ENCODE measurements at regions not wholly inside any gene's neighbourhood (a gene's known extent, or its start where the extent isn't known, plus 50 kb on each side); places are given as distances from the start of the nearest gene placed in this dataset.
"Not testable (repeated sequence)": the region's sequence is repeated elsewhere in the genome, so short reads cannot be mapped to it uniquely, and the experiment has no call there.

DNA sequence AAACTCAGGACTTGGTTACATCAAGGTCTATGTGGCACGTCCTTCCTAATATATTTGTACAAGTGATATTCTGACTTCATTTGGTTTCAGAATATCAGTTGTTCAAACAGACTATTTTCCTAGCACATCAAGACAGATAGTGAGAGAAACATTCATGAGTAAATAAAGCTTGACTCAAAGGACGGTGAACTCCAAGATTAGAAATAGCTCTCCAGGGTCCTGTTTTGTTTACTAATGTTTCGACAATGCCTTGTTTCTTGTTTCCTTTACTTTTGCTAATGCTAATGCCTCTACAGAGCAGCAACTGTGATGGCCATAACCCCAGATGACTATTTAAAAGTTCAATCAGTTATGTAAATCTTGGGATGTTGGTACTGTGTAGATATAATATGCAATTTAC lies 313.9 kb downstream of the KLF12 start:
- no peak overlapping the region for H3K4me3 ChIP-seq (ENCODE audit: low read length)
- TF ChIP-seq, protein P1, sequence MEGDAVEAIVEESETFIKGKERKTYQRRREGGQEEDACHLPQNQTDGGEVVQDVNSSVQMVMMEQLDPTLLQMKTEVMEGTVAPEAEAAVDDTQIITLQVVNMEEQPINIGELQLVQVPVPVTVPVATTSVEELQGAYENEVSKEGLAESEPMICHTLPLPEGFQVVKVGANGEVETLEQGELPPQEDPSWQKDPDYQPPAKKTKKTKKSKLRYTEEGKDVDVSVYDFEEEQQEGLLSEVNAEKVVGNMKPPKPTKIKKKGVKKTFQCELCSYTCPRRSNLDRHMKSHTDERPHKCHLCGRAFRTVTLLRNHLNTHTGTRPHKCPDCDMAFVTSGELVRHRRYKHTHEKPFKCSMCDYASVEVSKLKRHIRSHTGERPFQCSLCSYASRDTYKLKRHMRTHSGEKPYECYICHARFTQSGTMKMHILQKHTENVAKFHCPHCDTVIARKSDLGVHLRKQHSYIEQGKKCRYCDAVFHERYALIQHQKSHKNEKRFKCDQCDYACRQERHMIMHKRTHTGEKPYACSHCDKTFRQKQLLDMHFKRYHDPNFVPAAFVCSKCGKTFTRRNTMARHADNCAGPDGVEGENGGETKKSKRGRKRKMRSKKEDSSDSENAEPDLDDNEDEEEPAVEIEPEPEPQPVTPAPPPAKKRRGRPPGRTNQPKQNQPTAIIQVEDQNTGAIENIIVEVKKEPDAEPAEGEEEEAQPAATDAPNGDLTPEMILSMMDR (conservative IDR thresholded peaks at IDR 0.05; ENCODE audit: low read length): no peak
- DNase-seq (ENCODE audit: low read depth): no peak

GRCh38 chr13:73819711-73820110 lies 314.5 kb downstream of the KLF12 start:
- TF ChIP-seq, protein P1 (conservative IDR thresholded peaks at IDR 0.05; ENCODE audit: low read length): no peak
- no peak for DNase-seq (ENCODE audit: low read depth)
- no peak overlapping the region for H3K4me3 ChIP-seq (ENCODE audit: low read length)

- no peak for DNase-seq (ENCODE audit: low read depth)
Measured at GRCh38 chr13:73816702-73817101, 317.5 kb downstream of the KLF12 start.

GRCh38 chr13:73815796-73816195 lies 318.4 kb downstream of the KLF12 start:
- TF ChIP-seq, protein P1 (conservative IDR thresholded peaks at IDR 0.05; ENCODE audit: low read length): no peak
- DNase-seq (ENCODE audit: low read depth): no peak
- H3K4me3 ChIP-seq (ENCODE audit: low read length): no peak overlapping the region

More at GRCh38 chr13:73816702-73817101, 317.5 kb downstream of the KLF12 start:
- TF ChIP-seq, protein P1 (conservative IDR thresholded peaks at IDR 0.05; ENCODE audit: low read length): no peak
- H3K4me3 ChIP-seq (ENCODE audit: low read length): no peak overlapping the region

DNA sequence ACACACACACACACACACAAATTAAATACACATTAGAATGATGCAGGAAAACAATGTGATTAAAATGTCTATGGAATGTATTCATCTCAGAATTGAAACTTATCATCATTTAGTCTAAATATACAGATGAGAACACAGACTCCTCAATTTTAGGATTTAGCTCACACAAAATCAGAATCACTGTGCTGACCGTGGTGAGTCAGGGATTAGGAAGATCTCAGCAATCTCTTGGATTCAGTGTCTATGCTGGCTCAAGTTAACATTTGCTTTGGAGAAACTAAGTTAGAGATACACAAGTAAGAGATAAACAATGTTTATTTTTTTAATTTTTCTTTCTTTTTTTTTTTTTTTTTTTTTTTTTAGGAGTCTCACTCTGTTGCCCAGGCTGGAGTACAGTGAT lies 323.6 kb downstream of the KLF12 start:
- H3K4me3 ChIP-seq (ENCODE audit: low read length): no peak overlapping the region
- TF ChIP-seq, protein P1 (conservative IDR thresholded peaks at IDR 0.05; ENCODE audit: low read length): no peak
- no peak for DNase-seq (ENCODE audit: low read depth)

GRCh38 chr13:73809561-73809960 lies 324.6 kb downstream of the KLF12 start:
- peak; percentile 52 for DNase-seq (ENCODE audit: low read depth)
- H3K4me3 ChIP-seq (ENCODE audit: low read length): no peak overlapping the region
- TF ChIP-seq, protein P1 (conservative IDR thresholded peaks at IDR 0.05; ENCODE audit: low read length): no peak

DNA sequence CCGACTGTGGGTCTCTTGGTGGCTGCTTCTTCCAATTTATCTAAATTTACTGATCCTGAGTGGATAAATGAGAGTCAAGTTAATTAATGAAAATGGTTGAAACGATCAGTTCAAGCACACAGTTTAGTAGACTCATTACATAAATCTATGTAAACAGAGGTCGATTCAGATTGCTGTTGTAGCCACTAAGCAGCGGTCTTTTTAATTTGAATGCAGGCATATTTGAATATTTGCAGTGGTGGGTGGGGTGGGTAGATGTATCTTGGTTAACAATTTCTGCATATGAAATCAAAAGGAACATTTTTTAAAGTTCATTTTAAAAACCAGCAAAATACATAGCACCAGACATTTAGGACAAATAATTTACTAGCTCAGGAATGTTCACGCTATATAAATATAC lies 325.9 kb downstream of the KLF12 start:
- no peak overlapping the region for H3K4me3 ChIP-seq (ENCODE audit: low read length)
- DNase-seq (ENCODE audit: low read depth): no peak
- TF ChIP-seq, protein P1 (conservative IDR thresholded peaks at IDR 0.05; ENCODE audit: low read length): no peak

GRCh38 chr13:73805326-73805958 lies 328.8 kb downstream of the KLF12 start:
- DNase-seq (ENCODE audit: low read depth); H3K4me3 ChIP-seq (ENCODE audit: low read length): not testable (repeated sequence)

Data from AG10803 (cell line).